HG03469 (cell line): ENCODE measurements at regions not wholly inside any gene's neighbourhood (a gene's known extent, or its start where the extent isn't known, plus 50 kb on each side); places are given as distances from the start of the nearest gene placed in this dataset.

Source experiments
- ATAC-seq: cut with Tn5 transposase; IDR thresholded peaks from one replicate; pipeline ENCODE4 v1.9.1; 2021; ENCODE audit warnings: mild to moderate bottlenecking, moderate library complexity, moderate number of reproducible peaks; ENCODE audit not compliant: unreplicated experiment

DNA sequence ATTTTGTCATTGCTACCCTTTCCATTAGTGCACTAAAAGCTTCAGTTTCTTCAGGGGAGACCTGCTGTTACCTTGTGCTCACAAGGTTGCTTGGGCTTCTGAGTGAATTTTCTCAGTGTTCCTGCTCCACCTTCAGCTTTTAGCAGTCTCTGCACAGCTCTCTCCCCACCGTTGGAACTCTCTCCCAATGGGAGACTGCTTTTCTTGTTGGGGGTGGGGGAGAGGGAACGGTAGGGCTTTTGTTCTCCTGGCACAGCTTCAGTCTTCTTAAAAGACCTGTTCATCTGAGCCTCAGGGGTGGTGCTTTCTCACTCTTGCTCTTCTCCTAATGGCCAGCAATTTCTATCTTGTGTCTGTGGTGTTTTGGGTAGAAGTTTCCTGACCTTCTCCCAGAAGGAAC is 915.7 kb downstream of the EFNA5 start:
- ATAC-seq: no peak

DNA sequence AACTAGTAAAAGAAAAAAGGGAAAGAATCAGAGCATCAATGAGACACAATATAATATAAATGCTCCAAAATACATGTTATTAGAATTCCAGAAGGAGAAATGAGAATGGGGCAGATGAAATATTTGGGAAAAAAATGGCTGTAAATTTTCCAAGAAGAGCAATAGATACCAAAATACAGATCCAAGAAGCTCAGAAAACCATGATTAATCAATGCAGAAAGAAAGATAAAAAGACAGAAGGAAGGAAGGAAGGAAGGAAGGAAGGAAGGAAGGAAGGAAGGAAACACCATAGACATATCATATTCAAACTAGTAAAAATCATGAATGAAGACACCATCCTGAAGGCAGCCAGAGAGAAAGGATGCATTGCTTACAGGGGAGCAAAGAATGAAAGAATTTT is 920.9 kb downstream of the EFNA5 start:
- no peak for ATAC-seq

DNA sequence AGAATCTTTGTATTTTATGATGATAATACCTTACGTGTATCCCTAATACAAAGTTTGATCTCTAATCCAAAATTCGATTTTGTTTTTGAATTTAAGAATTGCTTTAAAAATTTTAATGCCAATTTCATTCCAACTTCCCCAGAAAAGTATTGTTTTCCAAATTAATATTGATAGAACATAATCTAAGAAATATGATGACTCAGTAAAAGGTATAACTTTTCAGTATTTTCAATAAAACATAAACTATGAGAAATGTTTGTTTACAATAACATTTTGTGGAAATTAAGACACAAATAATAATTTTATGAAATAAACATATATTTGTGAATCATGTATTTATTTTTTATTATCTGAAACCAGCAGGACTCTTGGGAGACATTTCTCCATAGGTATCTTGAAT is 931.6 kb downstream of the EFNA5 start:
- no peak for ATAC-seq

DNA sequence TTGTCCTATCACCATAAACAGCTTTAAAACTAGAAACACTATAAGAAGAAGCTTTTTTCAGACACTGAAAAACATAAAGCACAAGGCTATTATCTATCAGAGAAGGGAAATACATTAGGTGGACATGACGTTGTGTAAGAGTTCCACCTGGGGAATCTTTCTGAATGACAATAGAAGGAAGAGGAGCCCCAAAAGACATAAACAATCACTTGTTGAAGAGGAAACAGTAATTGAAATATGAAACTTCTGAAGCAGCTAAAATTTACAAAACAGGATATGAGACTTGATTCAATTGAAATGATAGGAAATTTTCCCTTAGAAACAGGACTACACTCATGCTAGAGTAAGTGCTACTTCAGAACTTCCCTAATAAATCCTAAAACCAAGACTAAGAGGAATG is 933.6 kb downstream of the EFNA5 start:
- no peak for ATAC-seq

DNA sequence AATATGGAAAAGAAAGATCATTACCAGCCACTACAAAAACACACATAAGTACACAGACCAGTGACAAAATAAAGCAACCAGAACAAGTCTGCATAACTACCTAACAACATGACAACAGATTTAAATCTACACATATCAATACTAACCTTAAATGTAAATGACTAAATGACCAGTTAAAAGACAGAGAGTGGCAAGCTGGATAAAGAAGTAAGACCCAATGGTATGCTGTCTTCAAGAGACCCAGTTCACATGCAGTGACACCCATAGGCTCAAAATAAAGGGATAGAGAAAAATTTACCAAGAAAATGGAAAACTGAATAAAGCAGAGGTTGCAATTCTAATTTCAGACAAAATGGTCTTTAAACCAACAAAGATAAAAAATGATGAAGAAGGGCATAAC is 938.1 kb downstream of the EFNA5 start:
- ATAC-seq: no peak

DNA sequence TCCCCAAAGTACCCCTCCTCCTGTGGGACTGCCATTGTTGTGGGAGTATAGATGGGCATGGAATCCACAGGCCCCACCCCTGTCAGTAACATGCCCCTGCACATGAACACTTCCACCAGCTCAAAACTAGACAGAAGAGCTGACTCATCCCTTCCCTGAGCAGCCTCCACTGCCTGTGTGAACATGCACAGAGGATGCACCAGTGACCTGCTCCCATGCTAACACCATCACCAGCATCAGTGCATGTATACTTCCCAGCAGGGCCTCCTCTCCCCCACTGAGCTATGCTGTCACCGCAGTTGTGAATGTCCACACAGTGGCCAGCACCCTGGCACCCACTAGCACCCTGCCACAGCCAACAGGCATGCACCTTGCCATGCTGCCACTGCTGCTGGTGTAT is 939.8 kb downstream of the EFNA5 start:
- ATAC-seq: no peak

DNA sequence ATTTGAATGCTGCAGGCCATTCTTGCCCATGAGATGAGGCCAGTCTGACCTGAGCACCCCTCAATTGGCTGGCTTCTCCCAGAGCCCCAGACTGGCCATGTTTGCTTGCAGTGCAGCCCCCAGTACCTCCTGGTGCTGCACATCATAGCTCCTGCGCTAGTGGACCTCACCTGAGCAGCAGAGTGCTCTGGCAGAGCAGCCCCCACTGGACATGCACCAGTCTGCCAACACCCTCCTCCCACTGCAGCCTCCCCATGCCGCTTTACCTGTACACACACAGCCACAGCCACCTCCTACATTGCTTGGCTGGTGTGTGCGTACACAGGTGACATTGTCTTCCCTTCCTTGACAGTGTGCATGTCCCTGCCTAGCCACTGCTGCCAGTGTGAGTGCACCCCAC is 940.2 kb downstream of the EFNA5 start:
- ATAC-seq: no peak

DNA sequence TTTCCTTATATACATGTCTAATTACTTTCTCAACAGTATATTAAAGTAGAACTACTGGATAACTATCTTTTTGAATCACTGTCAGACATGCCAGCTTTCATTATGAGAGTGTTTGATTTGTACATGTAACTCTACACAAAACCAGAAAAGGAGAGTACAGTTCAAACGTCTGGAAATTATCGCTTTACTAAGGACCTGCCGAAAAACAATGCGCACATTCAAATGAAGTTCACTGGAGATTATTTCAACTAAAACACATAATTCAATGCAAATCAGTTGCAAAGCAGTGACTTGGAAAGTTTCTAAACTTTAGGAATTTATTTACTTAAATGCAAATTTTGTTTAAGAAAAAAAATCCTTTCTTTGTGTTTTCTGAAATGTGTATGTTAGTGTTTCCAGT is 942.5 kb downstream of the EFNA5 start:
- ATAC-seq: no peak

DNA sequence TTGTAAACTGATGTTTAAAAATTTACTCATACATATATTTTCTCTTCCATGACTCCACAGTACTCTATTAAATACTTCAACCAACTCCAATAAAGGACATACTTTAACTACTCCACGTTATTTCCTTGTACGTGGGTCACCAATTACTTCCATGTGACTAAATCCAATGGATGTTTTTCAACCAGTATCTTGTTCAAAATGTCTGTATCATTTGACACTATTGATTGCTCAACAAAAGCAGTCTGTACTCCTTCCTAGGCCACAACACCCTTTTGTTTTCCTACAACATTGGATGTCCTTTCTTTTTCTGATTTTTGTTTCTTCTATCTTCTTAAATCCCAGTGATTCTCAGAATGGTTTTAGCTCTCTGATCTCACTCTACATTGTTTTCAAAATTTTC is 943.7 kb downstream of the EFNA5 start:
- no peak for ATAC-seq

DNA sequence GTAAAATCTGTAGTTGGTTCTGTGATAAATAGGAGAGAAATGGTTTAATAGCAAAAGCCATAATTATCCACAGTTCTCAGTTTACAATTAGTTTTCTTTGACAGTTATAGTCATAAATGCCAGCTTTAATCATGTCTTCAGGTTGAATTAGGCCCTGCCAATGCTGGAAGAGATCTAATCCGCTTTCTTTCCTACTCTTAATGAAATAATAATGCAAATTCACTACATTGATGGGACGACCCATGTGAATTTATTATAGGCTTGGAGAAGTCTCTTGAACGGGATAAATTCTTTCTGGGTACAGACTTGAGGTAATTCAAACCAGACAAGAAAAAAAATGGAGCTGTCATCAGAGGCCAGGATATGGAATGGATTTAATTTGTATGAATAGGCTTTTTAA is 950.4 kb downstream of the EFNA5 start:
- ATAC-seq: no peak

DNA sequence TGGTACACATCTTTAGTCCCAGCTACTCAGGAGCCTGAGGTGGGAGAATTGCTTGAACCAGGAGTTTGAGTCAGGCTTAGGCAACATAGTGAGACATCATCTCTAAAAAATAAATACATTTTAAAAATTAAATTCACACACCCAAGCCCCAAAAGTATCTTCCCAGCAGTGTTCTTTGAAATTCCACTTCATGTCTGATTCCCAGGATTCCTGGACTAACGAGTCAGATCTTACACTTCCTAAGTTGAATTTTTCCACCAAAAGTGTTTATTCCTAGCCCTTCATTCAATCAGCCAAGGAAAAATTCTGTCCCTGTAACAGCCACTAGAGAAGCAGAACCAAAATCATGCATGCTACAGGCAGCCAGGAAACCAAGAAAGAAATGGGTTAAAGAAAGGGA is 970.9 kb downstream of the EFNA5 start:
- no peak for ATAC-seq

DNA sequence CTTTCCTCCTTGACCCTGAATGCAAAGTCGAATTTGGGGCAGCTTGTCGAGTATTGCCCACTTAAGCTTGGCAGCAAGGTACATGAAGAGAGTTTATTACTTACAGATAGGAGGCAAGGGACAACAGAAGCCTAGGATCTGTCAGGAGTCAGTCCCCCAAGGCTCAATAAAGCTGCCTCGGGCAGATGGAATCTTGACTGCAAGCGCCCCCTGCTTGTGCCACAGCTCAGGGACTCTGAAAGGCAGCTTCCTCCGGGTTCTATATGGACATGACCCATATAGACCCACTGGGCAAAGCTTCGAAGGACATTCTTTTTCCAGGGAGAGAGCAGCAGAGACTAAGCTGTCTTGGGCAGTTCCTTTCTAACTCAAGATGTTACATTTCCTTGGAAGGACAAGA is 971.5 kb downstream of the EFNA5 start:
- no peak for ATAC-seq

DNA sequence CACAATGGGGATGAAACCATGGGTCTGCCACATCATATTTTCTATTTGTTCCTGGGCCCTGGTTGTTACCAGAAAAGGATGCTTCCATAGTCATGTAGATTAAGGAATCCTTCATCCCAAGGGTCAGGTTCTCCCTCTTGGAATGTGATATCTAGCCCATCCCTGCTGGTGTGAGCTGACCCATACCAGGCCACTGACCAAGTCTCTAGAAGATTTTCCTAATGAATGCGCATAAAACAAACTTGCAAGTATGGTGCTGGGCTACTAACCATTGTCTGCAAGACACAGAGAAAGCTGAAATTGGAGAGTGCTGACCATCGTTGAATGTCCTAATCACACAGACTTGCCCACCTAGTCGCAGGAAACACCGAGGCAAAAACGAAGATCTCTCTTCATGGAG is 972.6 kb downstream of the EFNA5 start:
- ATAC-seq: no peak

DNA sequence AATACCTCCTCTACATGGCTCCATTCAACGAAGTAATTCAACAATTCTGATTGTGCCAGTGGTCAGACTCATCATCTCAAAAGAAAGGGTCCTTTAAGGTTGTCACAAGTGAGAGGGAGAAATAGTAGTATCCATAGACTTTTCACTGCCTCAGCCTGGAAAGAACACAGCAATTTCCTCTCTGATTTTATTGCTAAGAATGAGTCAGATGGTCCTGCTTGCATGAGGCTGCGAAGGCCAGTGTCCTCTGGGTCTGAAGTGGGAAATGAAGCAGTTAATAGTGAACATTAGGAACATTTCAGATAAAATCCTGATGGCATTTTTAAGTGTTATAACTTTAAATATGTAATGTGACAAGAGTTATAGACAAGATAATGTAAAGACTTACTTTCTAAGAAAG is 979.0 kb downstream of the EFNA5 start:
- ATAC-seq: no peak

DNA sequence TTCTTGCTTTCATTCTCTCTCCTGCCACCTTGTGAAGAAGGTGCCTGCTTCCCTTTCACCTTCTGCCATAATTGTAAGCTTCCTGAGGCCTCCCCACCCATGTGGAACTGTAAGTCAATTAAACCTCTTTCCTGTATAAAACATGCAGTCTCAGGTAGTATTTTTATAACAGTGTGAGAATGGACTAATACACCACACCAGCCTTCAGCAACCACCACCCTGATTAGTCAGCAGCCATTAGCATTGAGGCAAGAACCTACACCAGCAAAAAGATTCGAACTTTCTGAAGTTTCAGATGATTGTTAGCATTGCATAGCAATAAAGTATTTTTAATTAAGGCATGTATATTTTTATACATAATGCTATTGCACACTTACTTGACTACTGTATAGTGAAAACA is 980.2 kb downstream of the EFNA5 start:
- ATAC-seq: no peak

DNA sequence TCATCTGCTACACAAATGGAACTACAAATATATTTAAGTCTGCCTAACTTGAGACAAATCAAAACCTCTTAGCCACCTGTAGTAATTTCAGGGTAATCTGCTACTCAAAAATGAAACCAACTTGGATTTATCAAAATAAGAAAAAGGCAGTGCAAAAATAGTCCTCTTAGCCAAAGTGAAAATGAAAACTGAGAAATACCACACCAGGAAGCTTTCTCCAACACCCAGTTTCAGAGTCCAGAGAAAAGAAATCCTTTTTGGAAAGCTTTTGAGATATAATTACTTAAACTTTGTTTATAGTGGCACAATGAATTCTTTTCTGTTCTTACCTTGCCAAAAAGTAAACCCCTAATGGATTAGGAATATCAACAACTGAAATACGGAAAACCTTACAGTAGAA is 990.4 kb downstream of the EFNA5 start:
- ATAC-seq: peak; percentile 57

DNA sequence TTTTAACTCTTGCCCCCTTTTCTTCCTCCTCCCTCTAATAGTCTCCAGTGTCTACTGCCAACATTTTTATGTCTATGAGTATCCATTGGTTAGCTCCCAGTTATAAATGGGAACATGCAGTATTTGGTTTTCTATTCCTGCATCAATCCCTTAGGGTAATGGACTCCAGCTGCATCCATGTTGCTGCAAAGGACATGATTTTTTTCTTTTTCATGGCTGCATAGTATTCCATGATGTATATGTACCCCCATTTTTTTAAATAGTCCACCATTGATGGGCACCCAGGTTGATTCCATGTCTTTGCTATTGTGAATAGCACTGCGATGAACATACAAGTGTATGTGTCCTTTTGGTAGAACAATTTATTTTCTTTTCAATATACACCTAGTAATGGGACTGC is 993.7 kb downstream of the EFNA5 start:
- no peak for ATAC-seq

DNA sequence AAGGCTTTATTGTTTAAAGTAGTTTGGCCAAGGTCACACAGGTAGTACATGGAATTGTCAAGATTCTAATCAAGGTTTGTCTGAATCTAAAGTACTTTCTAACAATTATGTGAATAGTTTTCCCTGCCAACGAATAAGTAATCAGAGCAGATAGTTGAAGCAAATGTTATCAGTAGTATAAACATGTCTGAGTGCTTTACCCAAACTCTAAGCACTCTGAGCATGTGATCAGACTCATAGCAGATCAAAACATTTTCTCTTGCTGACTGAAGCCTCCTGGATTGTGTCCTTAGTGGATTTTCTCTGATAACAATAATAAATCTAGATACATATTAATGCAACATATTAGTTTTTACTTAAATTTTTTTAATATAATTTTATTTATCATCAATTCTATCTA is 995.0 kb downstream of the EFNA5 start:
- ATAC-seq: no peak

DNA sequence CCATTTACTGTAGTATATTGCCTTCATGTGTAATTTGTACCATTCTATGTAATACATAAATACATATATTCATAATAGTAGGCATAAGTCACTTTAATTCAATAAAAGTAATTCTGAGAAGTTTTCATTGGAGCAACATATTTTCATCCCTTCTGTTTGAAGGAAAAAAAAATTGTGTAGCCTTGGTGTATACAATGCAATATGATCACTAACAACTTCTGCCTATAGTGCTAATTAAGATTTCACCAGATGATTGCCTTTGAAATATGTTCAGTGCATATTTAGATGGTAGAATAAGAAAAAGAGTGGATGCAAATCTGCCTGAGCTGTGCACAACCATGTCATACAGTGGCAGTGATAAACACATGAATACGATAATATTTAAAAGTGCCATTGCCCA is 996.8 kb downstream of the EFNA5 start:
- no peak for ATAC-seq

DNA sequence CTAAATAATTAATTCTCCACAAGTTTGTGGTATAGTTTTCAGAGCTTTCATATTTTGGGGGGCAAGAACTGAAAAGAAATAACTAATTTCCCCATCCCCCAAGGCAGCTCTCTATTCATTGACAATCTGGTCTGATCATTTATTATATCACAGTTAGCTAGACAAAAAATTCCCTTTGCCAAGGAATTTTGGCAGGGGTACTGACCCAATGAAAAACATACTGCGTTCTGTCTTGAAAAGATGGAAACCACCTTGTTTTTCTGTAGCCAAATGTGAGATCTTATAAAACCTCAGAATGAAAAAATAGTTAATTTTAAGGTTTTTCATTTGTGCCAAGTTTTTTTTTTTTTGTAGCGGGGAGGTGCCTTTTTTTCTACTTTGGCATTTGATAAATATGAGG is 1008.9 kb downstream of the EFNA5 start:
- no peak for ATAC-seq

DNA sequence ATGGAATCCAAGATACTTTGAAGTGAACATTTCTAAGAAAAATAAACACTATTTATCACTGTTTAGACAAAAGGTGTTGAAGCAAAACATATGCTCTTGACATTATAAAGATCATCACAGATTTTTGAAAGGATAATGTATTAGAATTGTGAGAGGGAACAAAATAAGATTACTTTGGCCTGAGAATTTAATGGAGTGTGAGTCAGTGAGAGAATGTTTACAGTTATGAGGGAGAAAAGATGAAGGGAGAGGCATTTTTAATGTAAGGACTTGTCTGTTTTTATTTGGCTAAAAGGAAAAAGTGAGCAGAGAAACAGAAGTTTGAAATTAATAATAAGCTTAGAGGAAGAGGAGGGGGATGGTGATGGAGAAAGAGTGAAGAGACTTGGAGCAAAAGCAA is 1010.1 kb downstream of the EFNA5 start:
- ATAC-seq: no peak

DNA sequence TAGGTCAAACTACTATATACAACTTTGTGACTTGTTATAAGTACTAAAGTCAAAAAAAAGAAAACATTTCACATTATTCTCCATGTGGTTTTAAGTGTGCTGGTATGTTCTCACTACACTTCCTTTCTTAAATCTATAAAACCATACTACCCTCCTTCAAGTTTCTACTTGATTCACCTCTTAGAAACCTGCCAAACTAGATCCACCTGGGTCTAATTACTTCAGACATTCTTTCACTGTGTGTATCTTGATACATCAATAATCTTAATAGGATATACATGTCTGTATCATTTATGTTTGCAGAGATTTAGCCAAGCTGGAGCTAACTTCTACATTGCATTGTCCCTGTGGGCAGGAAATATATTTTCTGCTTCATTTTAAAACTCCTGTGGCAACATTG is 1012.6 kb downstream of the EFNA5 start:
- no peak for ATAC-seq

DNA sequence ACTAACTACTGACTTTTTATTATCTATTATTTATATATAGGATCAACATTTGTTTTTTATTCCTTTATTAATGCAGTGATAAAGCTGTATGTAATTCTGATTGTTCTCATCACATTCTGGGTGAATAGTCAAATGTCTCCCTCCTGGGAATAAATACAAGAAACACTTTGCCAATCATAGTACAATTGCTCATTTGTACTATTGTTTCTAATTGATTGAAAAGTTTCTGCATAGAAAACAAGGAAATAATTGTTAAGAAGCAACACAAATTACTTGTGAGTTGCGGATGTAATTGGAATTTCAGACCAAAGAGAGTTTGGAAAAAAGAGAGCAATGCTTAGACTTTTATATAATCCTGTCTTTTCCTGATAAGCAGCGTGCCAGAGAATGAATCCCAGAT is 1013.9 kb downstream of the EFNA5 start:
- no peak for ATAC-seq

DNA sequence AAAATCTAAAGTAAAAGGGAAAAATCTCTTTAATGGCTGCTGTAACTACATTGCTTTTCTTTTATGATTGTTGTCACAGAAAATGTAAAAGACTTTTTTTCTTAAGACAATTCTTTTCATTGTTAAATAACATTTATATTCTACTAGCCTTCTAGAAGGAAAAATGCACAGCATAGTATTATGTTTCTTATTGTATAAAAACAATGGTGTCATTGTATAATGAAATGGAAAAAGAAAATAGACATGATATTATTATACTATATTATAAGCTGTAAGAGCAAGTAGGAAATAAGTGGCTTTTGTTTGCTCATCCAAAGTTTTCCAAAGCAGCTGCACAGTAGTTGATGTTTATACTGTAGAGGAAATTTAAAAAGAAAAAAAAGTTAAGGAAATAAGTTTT is 1021.7 kb downstream of the EFNA5 start:
- no peak for ATAC-seq
